Activated CD4-positive, alpha-beta T cell treated with anti-CD3 and anti-CD28 coated beads, Interleukin-2, amount 10 ng/mL, durations not matched to agents 24 days and 14 days (primary cell): ENCODE measurements at regions not wholly inside any gene's neighbourhood (a gene's known extent, or its start where the extent isn't known, plus 50 kb on each side); places are given as distances from the start of the nearest gene placed in this dataset.
"Not testable (repeated sequence)": the region's sequence is repeated elsewhere in the genome, so short reads cannot be mapped to it uniquely, and the experiment has no call there.

ENCODE experiments used
- DNase-seq: peaks from one replicate; pipeline ENCODE4 v3.0.0; 2022
- H3K27ac Mint-ChIP-seq: one replicate; pipeline ENCODE4 v1.8.0; 2022; ENCODE audit warnings: mild to moderate bottlenecking, mixed read lengths
- H3K27me3 Mint-ChIP-seq: one replicate; pipeline ENCODE4 v1.8.0; 2022; ENCODE audit warnings: mixed read lengths
- H3K36me3 Mint-ChIP-seq: one replicate; pipeline ENCODE4 v1.8.0; 2022; ENCODE audit warnings: low read depth, mild to moderate bottlenecking, mixed read lengths
- H3K4me1 Mint-ChIP-seq: one replicate; pipeline ENCODE4 v1.8.0; 2021; ENCODE audit warnings: mixed read lengths
- H3K4me3 Mint-ChIP-seq: one replicate; pipeline ENCODE4 v1.8.0; 2022; ENCODE audit warnings: mild to moderate bottlenecking, moderate library complexity, mixed read lengths
- H3K9me3 Mint-ChIP-seq: one replicate; pipeline ENCODE4 v1.8.0; 2021; ENCODE audit warnings: mixed read lengths
- intact Hi-C: fragments of 100-400 bp; cut with micrococcal nuclease; formaldehyde crosslinking; loops from one replicate; pipeline ENCODE4 v1.15.1; 2023

GRCh38 chr6:92952111-92952510, 467.2 kb downstream of the EPHA7 start:
- H3K4me1 Mint-ChIP-seq, DNase-seq, H3K4me3 Mint-ChIP-seq, H3K36me3 Mint-ChIP-seq, intact Hi-C loops, H3K27me3 Mint-ChIP-seq, H3K27ac Mint-ChIP-seq, H3K9me3 Mint-ChIP-seq: not testable (repeated sequence)

GRCh38 chr6:92945799-92946198, 473.6 kb downstream of the EPHA7 start:
- Mint-ChIP-seq H3K36me3 (no peaks in the 10 kb centered on the region), H3K4me1 (no peaks in the 10 kb centered on the region), H3K27ac (no peak overlapping the region), H3K9me3 (no peaks in the 10 kb centered on the region), H3K27me3 (no peaks in the 10 kb centered on the region), H3K4me3 (no peak overlapping the region)
- no peak for DNase-seq
- intact Hi-C loops, result no loop called here

GRCh38 chr6:92944132-92944531, 475.2 kb downstream of the EPHA7 start:
- H3K9me3 Mint-ChIP-seq, result no peaks in the 10 kb centered on the region
- no peak overlapping the region for H3K27ac Mint-ChIP-seq
- H3K4me1 Mint-ChIP-seq, result no peaks in the 10 kb centered on the region
- H3K36me3 Mint-ChIP-seq, result no peaks in the 10 kb centered on the region
- intact Hi-C loops, result no loop called here
- no peaks in the 10 kb centered on the region for H3K27me3 Mint-ChIP-seq
- DNase-seq, result no peak
- H3K4me3 Mint-ChIP-seq, result no peak overlapping the region

- intact Hi-C loops, result no loop called here
- no peaks in the 10 kb centered on the region for H3K9me3 Mint-ChIP-seq
- no peak overlapping the region for H3K4me3 Mint-ChIP-seq
- H3K4me1 Mint-ChIP-seq, result no peaks in the 10 kb centered on the region
- H3K27ac Mint-ChIP-seq, result no peak overlapping the region
- H3K27me3 Mint-ChIP-seq, result no peaks in the 10 kb centered on the region
- no peaks in the 10 kb centered on the region for H3K36me3 Mint-ChIP-seq
- DNase-seq, result no peak
Measured at GRCh38 chr6:92942549-92942948, 476.8 kb downstream of the EPHA7 start.

GRCh38 chr6:92934625-92935024, 484.7 kb downstream of the EPHA7 start:
- Mint-ChIP-seq H3K9me3 (no peaks in the 10 kb centered on the region), H3K36me3 (no peaks in the 10 kb centered on the region), H3K4me3 (no peak overlapping the region), H3K4me1 (no peaks in the 10 kb centered on the region), H3K27ac (no peak overlapping the region), H3K27me3 (no peaks in the 10 kb centered on the region)
- intact Hi-C loops, result no loop called here
- DNase-seq, result no peak

GRCh38 chr6:92930171-92930570, 489.2 kb downstream of the EPHA7 start:
- H3K4me3 Mint-ChIP-seq, result no peak overlapping the region
- no peak overlapping the region for H3K27ac Mint-ChIP-seq
- no peak for DNase-seq
- no peaks in the 10 kb centered on the region for H3K27me3 Mint-ChIP-seq
- no peaks in the 10 kb centered on the region for H3K9me3 Mint-ChIP-seq
- intact Hi-C loops, result no loop called here
- H3K36me3 Mint-ChIP-seq, result no peaks in the 10 kb centered on the region
- no peaks in the 10 kb centered on the region for H3K4me1 Mint-ChIP-seq

- no peaks in the 10 kb centered on the region for H3K27me3 Mint-ChIP-seq
- no peaks in the 10 kb centered on the region for H3K36me3 Mint-ChIP-seq
- intact Hi-C loops, result no loop called here
- H3K27ac Mint-ChIP-seq, result no peak overlapping the region
- no peak for DNase-seq
- no peaks in the 10 kb centered on the region for H3K4me1 Mint-ChIP-seq
- H3K9me3 Mint-ChIP-seq, result no peaks in the 10 kb centered on the region
- H3K4me3 Mint-ChIP-seq, result no peak overlapping the region
Measured at GRCh38 chr6:92922216-92922806, 497.0 kb downstream of the EPHA7 start.

GRCh38 chr6:92915466-92915865, 503.9 kb downstream of the EPHA7 start:
- intact Hi-C loops, result no loop called here
- H3K4me3 Mint-ChIP-seq, result no peak overlapping the region
- no peaks in the 10 kb centered on the region for H3K4me1 Mint-ChIP-seq
- H3K36me3 Mint-ChIP-seq, result no peaks in the 10 kb centered on the region
- no peak for DNase-seq
- no peaks in the 10 kb centered on the region for H3K27me3 Mint-ChIP-seq
- no peak overlapping the region for H3K27ac Mint-ChIP-seq
- H3K9me3 Mint-ChIP-seq, result peaks cover 4% of the 10 kb centered on the region

GRCh38 chr6:92911301-92911700, 508.1 kb downstream of the EPHA7 start:
- intact Hi-C loops, result no loop called here
- peaks cover 4% of the 10 kb centered on the region for H3K9me3 Mint-ChIP-seq
- no peaks in the 10 kb centered on the region for H3K36me3 Mint-ChIP-seq
- no peak for DNase-seq
- H3K4me1 Mint-ChIP-seq, result no peaks in the 10 kb centered on the region
- H3K4me3 Mint-ChIP-seq, result no peak overlapping the region
- H3K27me3 Mint-ChIP-seq, result no peaks in the 10 kb centered on the region
- H3K27ac Mint-ChIP-seq, result no peak overlapping the region

GRCh38 chr6:92910646-92911045, 508.7 kb downstream of the EPHA7 start:
- Mint-ChIP-seq H3K27ac (no peak overlapping the region), H3K4me3 (no peak overlapping the region), H3K9me3 (peaks cover 4% of the 10 kb centered on the region), H3K36me3 (no peaks in the 10 kb centered on the region), H3K4me1 (no peaks in the 10 kb centered on the region), H3K27me3 (no peaks in the 10 kb centered on the region)
- no peak for DNase-seq
- intact Hi-C loops, result no loop called here

GRCh38 chr6:92906385-92906784, 513.0 kb downstream of the EPHA7 start:
- Mint-ChIP-seq H3K9me3 (no peaks in the 10 kb centered on the region), H3K27me3 (no peaks in the 10 kb centered on the region), H3K4me3 (no peak overlapping the region), H3K27ac (no peak overlapping the region), H3K4me1 (no peaks in the 10 kb centered on the region), H3K36me3 (no peaks in the 10 kb centered on the region)
- intact Hi-C loops, result no loop called here
- no peak for DNase-seq

GRCh38 chr6:92893741-92894140, 525.6 kb downstream of the EPHA7 start:
- Mint-ChIP-seq H3K27me3 (no peaks in the 10 kb centered on the region), H3K27ac (no peak overlapping the region), H3K4me3 (no peak overlapping the region), H3K36me3 (no peaks in the 10 kb centered on the region), H3K4me1 (no peaks in the 10 kb centered on the region), H3K9me3 (no peaks in the 10 kb centered on the region)
- intact Hi-C loops, result no loop called here
- DNase-seq, result no peak

- H3K4me3 Mint-ChIP-seq, result no peak overlapping the region
- no peak overlapping the region for H3K27ac Mint-ChIP-seq
- intact Hi-C loops, result no loop called here
- no peaks in the 10 kb centered on the region for H3K27me3 Mint-ChIP-seq
- no peak for DNase-seq
- H3K36me3 Mint-ChIP-seq, result no peaks in the 10 kb centered on the region
- H3K4me1 Mint-ChIP-seq, result no peaks in the 10 kb centered on the region
- H3K9me3 Mint-ChIP-seq, result no peaks in the 10 kb centered on the region
Measured at GRCh38 chr6:92892626-92893170, 526.7 kb downstream of the EPHA7 start.

GRCh38 chr6:92888316-92888715, 531.0 kb downstream of the EPHA7 start:
- no peaks in the 10 kb centered on the region for H3K36me3 Mint-ChIP-seq
- no peak overlapping the region for H3K27ac Mint-ChIP-seq
- DNase-seq, result no peak
- H3K4me1 Mint-ChIP-seq, result no peaks in the 10 kb centered on the region
- intact Hi-C loops, result no loop called here
- H3K4me3 Mint-ChIP-seq, result no peak overlapping the region
- no peaks in the 10 kb centered on the region for H3K27me3 Mint-ChIP-seq
- H3K9me3 Mint-ChIP-seq, result no peaks in the 10 kb centered on the region

- intact Hi-C loops, result no loop called here
- no peaks in the 10 kb centered on the region for H3K4me1 Mint-ChIP-seq
- H3K36me3 Mint-ChIP-seq, result no peaks in the 10 kb centered on the region
- H3K9me3 Mint-ChIP-seq, result no peaks in the 10 kb centered on the region
- no peak for DNase-seq
- no peaks in the 10 kb centered on the region for H3K27me3 Mint-ChIP-seq
- H3K27ac Mint-ChIP-seq, result no peak overlapping the region
- H3K4me3 Mint-ChIP-seq, result no peak overlapping the region
Measured at GRCh38 chr6:92887871-92888270, 531.5 kb downstream of the EPHA7 start.
